GM23338 (cell line): ENCODE measurements at regions not wholly inside any gene's neighbourhood (a gene's known extent, or its start where the extent isn't known, plus 50 kb on each side); places are given as distances from the start of the nearest gene placed in this dataset.

Experiments used
- ATAC-seq: fragments of 200-7000 bp; cut with Tn5 transposase; 3 replicates; pipeline ENCODE4 v1.9.1; 2020
- DNase-seq: peaks from one replicate; pipeline ENCODE4 v3.0.0-alpha.2; 2015; ENCODE audit warnings: low spot score
- H2AFZ ChIP-seq: fragments of 200-600 bp; sonication (generic); 2 replicates; pipeline ENCODE4 v1.8.0; 2016; ENCODE audit warnings: antibody characterized with exemption, mild to moderate bottlenecking, moderate library complexity
- H3F3A ChIP-seq: fragments of 200-600 bp; sonication (generic); replicated peaks from 2 replicates; pipeline ENCODE4 v1.8.0; 2017; ENCODE audit warnings: antibody characterized with exemption, mixed run types, low read depth
- H3K27ac ChIP-seq: fragments of 200-600 bp; sonication (generic); 2 replicates; pipeline ENCODE4 v1.6.1; 2016; ENCODE audit warnings: low read depth
- H3K27me3 ChIP-seq: fragments of 200-600 bp; sonication (generic); 2 replicates; pipeline ENCODE4 v1.8.0; 2016; ENCODE audit warnings: mild to moderate bottlenecking, mixed run types, moderate library complexity; ENCODE audit not compliant: insufficient read depth
- H3K36me3 ChIP-seq: fragments of 200-600 bp; sonication (generic); 2 replicates; pipeline ENCODE4 v1.8.0; 2016; ENCODE audit warnings: mild to moderate bottlenecking; ENCODE audit not compliant: insufficient read depth
- H3K4me1 ChIP-seq: fragments of 200-600 bp; sonication (generic); 2 replicates; pipeline ENCODE4 v1.8.0; 2016; ENCODE audit warnings: mild to moderate bottlenecking, moderate library complexity; ENCODE audit not compliant: insufficient read depth
- H3K4me2 ChIP-seq: fragments of 200-600 bp; sonication (generic); 2 replicates; pipeline ENCODE4 v1.7.1; 2017; ENCODE audit warnings: mixed run types
- H3K4me3 ChIP-seq: fragments of 200-600 bp; sonication (generic); 2 replicates; pipeline ENCODE4 v1.6.1; 2016; ENCODE audit warnings: mixed run types
- H3K79me2 ChIP-seq: fragments of 200-600 bp; sonication (generic); replicated peaks from 2 replicates; pipeline ENCODE4 v1.8.0; 2017; ENCODE audit warnings: mild to moderate bottlenecking; ENCODE audit not compliant: insufficient read depth
- H3K9me2 ChIP-seq: fragments of 200-600 bp; sonication (generic); 2 replicates; pipeline ENCODE4 v1.8.0; 2017; ENCODE audit not compliant: insufficient read depth
- H4K20me1 ChIP-seq: fragments of 200-600 bp; sonication (generic); replicated peaks from 2 replicates; pipeline ENCODE4 v1.8.0; 2017; ENCODE audit warnings: mild to moderate bottlenecking; ENCODE audit not compliant: insufficient read depth
- H3K27ac Mint-ChIP-seq: 2 replicates; pipeline ENCODE4 v1.8.0; 2020; ENCODE audit warnings: inconsistent platforms, mild to moderate bottlenecking, moderate library complexity, mixed read lengths
- H3K27me3 Mint-ChIP-seq: 3 replicates; pipeline ENCODE4 v1.8.0; 2022; ENCODE audit warnings: low read depth, mild to moderate bottlenecking, moderate library complexity, mixed read lengths, inconsistent platforms; ENCODE audit not compliant: insufficient read depth, poor library complexity
- H3K36me3 Mint-ChIP-seq: 3 replicates; pipeline ENCODE4 v1.8.0; 2021; ENCODE audit warnings: low read depth, mild to moderate bottlenecking, inconsistent platforms, moderate library complexity, mixed read lengths
- H3K4me1 Mint-ChIP-seq: 3 replicates; pipeline ENCODE4 v1.8.0; 2020; ENCODE audit warnings: mild to moderate bottlenecking, inconsistent platforms, mixed read lengths
- H3K4me3 Mint-ChIP-seq: 3 replicates; pipeline ENCODE4 v1.8.0; 2021; ENCODE audit warnings: moderate library complexity, mild to moderate bottlenecking, inconsistent platforms, mixed read lengths
- H3K9me3 Mint-ChIP-seq: 3 replicates; pipeline ENCODE4 v1.8.0; 2020; ENCODE audit warnings: moderate library complexity, mild to moderate bottlenecking, inconsistent platforms, mixed read lengths
- EZH2 ChIP-seq: fragments of 200-600 bp; sonication (generic); IDR thresholded peaks from one replicate; pipeline ENCODE4 v1.8.0; 2017; ENCODE audit warnings: antibody characterized with exemption, mild to moderate bottlenecking, low read depth; ENCODE audit not compliant: unreplicated experiment
- EZH2phosphoT487 ChIP-seq: fragments of 200-600 bp; sonication (generic); IDR thresholded peaks from one replicate; pipeline ENCODE4 v1.8.1; 2018; ENCODE audit warnings: antibody characterized with exemption; ENCODE audit not compliant: unreplicated experiment
- NANOG ChIP-seq: IDR thresholded peaks from 2 replicates; pipeline ENCODE4 v1.6.1; 2016; ENCODE audit warnings: antibody characterized with exemption, borderline replicate concordance
- POLR2AphosphoS5 ChIP-seq: IDR thresholded peaks from 2 replicates; pipeline ENCODE4 v1.6.1; 2016; ENCODE audit warnings: antibody characterized with exemption, low read depth
- ZNF114 ChIP-seq: fragments of 250-450 bp; sonication (Bioruptor Pico); IDR thresholded peaks from 2 replicates; pipeline ENCODE4 v1.5.0; 2020; ENCODE audit warnings: mild to moderate bottlenecking, moderate library complexity
- ZNF331 ChIP-seq: fragments of 250-450 bp; sonication (Bioruptor Pico); IDR thresholded peaks from 2 replicates; pipeline ENCODE4 v1.5.0; 2020; ENCODE audit warnings: low read depth, mild to moderate bottlenecking, moderate library complexity
- TF ChIP-seq, protein P1 (sequence below), 2 experiments: fragments of 200-600 bp in 1 of 2; sonication (generic) in 1 of 2; conservative IDR thresholded peaks; 2 replicates each; pipeline versions ENCODE4 v1.5.1 to v1.6.1; 2016 to 2017; ENCODE audit warnings: antibody characterized with exemption in 2 of 2, low read depth in 2 of 2, mild to moderate bottlenecking in 2 of 2, moderate library complexity in 1 of 2
- TF ChIP-seq, protein P2 (sequence below): fragments of 250-450 bp; sonication (Bioruptor Pico); IDR thresholded peaks from 2 replicates; pipeline ENCODE4 v1.5.0; 2020; ENCODE audit warnings: mild to moderate bottlenecking, moderate library complexity

DNA sequence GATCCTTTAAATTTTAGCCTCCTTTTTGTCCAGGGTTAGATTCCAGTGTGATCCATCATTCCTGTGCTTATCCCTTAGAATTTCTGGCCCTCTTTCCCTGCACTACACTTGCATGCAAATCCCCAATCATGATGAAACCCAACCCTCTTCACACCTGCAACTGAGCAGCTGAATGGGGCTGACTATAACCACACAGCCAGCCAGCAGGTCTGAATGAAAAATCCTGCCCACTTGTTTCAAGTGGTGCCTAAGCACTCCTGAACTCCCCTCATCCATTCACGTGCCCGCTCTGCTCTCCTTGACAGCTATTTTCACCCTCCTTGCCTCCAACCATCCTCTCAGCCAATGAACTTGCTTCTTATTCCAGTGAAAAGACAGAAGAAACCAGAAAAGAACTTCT, 80.5 kb upstream of the AFF3 start:
- no peaks in the 10 kb centered on the region for H3K9me3 Mint-ChIP-seq
- no peak overlapping the region for H3K4me3 Mint-ChIP-seq
- H3K27me3 Mint-ChIP-seq, result peaks cover 2% of the 10 kb centered on the region
- no peak for ATAC-seq
- Histone ChIP-seq H3K36me3 (no peaks in the 10 kb centered on the region), H3K4me3 (no peak overlapping the region), H3K27ac (no peak overlapping the region), H2AFZ (no peak overlapping the region), H3K4me2 (no peak overlapping the region), H3K9me2 (peaks cover 8% of the 10 kb centered on the region; the same call in 1 of the 2 replicates), H4K20me1 (no peaks in the 10 kb centered on the region), H3K4me1 (no peaks in the 10 kb centered on the region), H3F3A (no peaks in the 10 kb centered on the region), H3K27me3 (no peaks in the 10 kb centered on the region), H3K79me2 (no peaks in the 10 kb centered on the region)
- no peak for TF ChIP-seq EZH2
- TF ChIP-seq ZNF331 (CRISPR knock-in tag), result no peak
- TF ChIP-seq NANOG, result no peak
- TF ChIP-seq POLR2AphosphoS5, result no peak
- TF ChIP-seq, protein P1, sequence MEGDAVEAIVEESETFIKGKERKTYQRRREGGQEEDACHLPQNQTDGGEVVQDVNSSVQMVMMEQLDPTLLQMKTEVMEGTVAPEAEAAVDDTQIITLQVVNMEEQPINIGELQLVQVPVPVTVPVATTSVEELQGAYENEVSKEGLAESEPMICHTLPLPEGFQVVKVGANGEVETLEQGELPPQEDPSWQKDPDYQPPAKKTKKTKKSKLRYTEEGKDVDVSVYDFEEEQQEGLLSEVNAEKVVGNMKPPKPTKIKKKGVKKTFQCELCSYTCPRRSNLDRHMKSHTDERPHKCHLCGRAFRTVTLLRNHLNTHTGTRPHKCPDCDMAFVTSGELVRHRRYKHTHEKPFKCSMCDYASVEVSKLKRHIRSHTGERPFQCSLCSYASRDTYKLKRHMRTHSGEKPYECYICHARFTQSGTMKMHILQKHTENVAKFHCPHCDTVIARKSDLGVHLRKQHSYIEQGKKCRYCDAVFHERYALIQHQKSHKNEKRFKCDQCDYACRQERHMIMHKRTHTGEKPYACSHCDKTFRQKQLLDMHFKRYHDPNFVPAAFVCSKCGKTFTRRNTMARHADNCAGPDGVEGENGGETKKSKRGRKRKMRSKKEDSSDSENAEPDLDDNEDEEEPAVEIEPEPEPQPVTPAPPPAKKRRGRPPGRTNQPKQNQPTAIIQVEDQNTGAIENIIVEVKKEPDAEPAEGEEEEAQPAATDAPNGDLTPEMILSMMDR (conservative IDR thresholded peaks at IDR 0.05; ENCODE audit: low read depth in 2 of 2), result no peak
- no peak for TF ChIP-seq ZNF114
- H3K27ac Mint-ChIP-seq, result no peak overlapping the region
- H3K4me1 Mint-ChIP-seq, result no peaks in the 10 kb centered on the region
- DNase-seq, result no peak
- H3K36me3 Mint-ChIP-seq, result no peaks in the 10 kb centered on the region

DNA sequence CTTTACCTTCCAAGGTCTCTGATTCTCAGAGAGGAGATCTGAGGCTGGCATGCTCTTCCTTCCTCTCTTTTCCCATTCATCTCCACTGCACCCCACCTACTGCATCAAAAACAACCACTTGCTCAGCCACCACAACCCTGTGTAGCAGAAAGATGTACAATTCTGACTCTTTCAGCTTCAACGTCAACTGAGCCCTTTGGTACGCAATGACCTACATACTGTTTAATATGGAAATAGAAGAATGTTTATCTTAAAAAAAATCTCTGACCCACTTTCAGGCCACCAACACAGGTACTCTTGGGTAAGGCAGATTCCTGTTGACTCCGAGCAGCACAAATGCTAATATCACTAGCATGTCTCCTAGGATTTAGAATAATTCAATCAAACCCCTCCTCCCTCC, 76.2 kb upstream of the AFF3 start:
- Mint-ChIP-seq H3K27me3 (peaks cover 2% of the 10 kb centered on the region), H3K4me3 (no peak overlapping the region), H3K9me3 (no peaks in the 10 kb centered on the region), H3K4me1 (no peaks in the 10 kb centered on the region), H3K27ac (no peak overlapping the region), H3K36me3 (no peaks in the 10 kb centered on the region)
- H3K4me2 ChIP-seq, result no peak overlapping the region
- no peaks in the 10 kb centered on the region for H3F3A ChIP-seq
- DNase-seq (no peak), ATAC-seq (no peak)
- no peaks in the 10 kb centered on the region for H3K4me1 ChIP-seq
- H3K36me3 ChIP-seq, result no peaks in the 10 kb centered on the region
- H3K9me2 ChIP-seq, result peaks cover 4% of the 10 kb centered on the region; the same call in 1 of the 2 replicates
- H3K27ac ChIP-seq, result no peak overlapping the region
- no peaks in the 10 kb centered on the region for H3K27me3 ChIP-seq
- H4K20me1 ChIP-seq, result no peaks in the 10 kb centered on the region
- H3K4me3 ChIP-seq, result no peak overlapping the region
- H2AFZ ChIP-seq, result no peak overlapping the region
- H3K79me2 ChIP-seq, result no peaks in the 10 kb centered on the region
- no peak for TF ChIP-seq POLR2AphosphoS5
- TF ChIP-seq NANOG, result no peak
- TF ChIP-seq, protein P1 (conservative IDR thresholded peaks at IDR 0.05; ENCODE audit: low read depth in 2 of 2), result no peak
- TF ChIP-seq, protein P2, sequence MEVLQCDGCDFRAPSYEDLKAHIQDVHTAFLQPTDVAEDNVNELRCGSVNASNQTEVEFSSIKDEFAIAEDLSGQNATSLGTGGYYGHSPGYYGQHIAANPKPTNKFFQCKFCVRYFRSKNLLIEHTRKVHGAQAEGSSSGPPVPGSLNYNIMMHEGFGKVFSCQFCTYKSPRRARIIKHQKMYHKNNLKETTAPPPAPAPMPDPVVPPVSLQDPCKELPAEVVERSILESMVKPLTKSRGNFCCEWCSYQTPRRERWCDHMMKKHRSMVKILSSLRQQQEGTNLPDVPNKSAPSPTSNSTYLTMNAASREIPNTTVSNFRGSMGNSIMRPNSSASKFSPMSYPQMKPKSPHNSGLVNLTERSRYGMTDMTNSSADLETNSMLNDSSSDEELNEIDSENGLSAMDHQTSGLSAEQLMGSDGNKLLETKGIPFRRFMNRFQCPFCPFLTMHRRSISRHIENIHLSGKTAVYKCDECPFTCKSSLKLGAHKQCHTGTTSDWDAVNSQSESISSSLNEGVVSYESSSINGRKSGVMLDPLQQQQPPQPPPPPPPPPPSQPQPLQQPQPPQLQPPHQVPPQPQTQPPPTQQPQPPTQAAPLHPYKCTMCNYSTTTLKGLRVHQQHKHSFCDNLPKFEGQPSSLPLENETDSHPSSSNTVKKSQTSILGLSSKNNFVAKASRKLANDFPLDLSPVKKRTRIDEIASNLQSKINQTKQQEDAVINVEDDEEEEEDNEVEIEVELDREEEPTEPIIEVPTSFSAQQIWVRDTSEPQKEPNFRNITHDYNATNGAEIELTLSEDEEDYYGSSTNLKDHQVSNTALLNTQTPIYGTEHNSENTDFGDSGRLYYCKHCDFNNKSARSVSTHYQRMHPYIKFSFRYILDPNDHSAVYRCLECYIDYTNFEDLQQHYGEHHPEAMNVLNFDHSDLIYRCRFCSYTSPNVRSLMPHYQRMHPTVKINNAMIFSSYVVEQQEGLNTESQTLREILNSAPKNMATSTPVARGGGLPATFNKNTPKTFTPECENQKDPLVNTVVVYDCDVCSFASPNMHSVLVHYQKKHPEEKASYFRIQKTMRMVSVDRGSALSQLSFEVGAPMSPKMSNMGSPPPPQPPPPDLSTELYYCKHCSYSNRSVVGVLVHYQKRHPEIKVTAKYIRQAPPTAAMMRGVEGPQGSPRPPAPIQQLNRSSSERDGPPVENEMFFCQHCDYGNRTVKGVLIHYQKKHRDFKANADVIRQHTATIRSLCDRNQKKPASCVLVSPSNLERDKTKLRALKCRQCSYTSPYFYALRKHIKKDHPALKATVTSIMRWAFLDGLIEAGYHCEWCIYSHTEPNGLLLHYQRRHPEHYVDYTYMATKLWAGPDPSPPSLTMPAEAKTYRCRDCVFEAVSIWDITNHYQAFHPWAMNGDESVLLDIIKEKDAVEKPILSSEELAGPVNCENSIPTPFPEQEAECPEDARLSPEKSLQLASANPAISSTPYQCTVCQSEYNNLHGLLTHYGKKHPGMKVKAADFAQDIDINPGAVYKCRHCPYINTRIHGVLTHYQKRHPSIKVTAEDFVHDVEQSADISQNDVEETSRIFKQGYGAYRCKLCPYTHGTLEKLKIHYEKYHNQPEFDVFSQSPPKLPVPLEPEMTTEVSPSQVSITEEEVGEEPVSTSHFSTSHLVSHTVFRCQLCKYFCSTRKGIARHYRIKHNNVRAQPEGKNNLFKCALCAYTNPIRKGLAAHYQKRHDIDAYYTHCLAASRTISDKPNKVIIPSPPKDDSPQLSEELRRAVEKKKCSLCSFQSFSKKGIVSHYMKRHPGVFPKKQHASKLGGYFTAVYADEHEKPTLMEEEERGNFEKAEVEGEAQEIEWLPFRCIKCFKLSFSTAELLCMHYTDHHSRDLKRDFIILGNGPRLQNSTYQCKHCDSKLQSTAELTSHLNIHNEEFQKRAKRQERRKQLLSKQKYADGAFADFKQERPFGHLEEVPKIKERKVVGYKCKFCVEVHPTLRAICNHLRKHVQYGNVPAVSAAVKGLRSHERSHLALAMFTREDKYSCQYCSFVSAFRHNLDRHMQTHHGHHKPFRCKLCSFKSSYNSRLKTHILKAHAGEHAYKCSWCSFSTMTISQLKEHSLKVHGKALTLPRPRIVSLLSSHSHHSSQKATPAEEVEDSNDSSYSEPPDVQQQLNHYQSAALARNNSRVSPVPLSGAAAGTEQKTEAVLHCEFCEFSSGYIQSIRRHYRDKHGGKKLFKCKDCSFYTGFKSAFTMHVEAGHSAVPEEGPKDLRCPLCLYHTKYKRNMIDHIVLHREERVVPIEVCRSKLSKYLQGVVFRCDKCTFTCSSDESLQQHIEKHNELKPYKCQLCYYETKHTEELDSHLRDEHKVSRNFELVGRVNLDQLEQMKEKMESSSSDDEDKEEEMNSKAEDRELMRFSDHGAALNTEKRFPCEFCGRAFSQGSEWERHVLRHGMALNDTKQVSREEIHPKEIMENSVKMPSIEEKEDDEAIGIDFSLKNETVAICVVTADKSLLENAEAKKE (CRISPR knock-in tag), result no peak
- no peak for TF ChIP-seq EZH2phosphoT487
- no peak for TF ChIP-seq EZH2
